ENCODE measurements at regions not wholly inside any gene's neighbourhood (a gene's known extent, or its start where the extent isn't known, plus 50 kb on each side); places are given as distances from the start of the nearest gene placed in this dataset.

DNA sequence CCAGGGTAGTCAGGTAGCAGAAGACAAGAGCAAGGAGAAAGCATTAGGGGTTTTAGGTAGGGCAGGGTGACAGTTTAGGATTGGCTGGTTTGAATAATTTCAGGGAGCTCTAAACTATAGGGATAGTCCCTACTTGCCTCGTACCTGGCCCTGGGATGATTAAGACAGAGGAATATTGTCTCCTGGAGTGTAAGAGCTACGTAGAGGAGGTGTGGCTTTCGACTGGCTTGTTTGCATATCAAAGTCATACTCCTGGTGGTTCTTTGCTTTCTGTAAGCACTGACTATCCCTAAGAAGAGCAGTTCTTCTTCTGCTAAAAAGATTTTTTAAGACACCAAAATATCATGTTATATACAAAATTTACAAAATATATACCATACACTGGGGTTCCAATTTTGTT is 1867.4 kb downstream of the SUCLG1 start:
- TF ChIP-seq, protein P1, sequence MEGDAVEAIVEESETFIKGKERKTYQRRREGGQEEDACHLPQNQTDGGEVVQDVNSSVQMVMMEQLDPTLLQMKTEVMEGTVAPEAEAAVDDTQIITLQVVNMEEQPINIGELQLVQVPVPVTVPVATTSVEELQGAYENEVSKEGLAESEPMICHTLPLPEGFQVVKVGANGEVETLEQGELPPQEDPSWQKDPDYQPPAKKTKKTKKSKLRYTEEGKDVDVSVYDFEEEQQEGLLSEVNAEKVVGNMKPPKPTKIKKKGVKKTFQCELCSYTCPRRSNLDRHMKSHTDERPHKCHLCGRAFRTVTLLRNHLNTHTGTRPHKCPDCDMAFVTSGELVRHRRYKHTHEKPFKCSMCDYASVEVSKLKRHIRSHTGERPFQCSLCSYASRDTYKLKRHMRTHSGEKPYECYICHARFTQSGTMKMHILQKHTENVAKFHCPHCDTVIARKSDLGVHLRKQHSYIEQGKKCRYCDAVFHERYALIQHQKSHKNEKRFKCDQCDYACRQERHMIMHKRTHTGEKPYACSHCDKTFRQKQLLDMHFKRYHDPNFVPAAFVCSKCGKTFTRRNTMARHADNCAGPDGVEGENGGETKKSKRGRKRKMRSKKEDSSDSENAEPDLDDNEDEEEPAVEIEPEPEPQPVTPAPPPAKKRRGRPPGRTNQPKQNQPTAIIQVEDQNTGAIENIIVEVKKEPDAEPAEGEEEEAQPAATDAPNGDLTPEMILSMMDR (conservative IDR thresholded peaks at IDR 0.05; ENCODE audit: low read depth, low read length): no peak
- H3K4me3 ChIP-seq (ENCODE audit: low read length): no peak overlapping the region
- no peak for DNase-seq (ENCODE audit: low read depth)

DNA sequence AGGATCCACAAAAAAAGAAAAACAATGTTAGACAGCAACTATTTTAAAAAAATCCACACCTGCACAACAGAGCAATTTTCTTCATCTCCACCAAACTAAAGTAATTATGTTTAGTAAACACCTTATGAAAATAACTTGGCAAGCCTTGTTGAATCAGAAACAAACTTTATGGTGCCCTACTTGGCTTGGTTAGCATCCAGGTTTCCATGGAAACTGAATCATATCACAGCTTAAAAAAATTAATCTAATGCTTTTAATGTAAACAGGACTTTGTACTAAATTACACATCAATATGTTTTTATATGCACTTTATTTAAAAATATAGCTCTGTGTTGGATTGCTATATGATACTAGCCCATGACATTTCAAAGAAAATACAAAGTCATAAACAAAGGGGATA is 1882.4 kb downstream of the SUCLG1 start:
- DNase-seq (ENCODE audit: low read depth): no peak
- TF ChIP-seq, protein P1 (conservative IDR thresholded peaks at IDR 0.05; ENCODE audit: low read depth, low read length): no peak
- H3K4me3 ChIP-seq (ENCODE audit: low read length): no peak overlapping the region

DNA sequence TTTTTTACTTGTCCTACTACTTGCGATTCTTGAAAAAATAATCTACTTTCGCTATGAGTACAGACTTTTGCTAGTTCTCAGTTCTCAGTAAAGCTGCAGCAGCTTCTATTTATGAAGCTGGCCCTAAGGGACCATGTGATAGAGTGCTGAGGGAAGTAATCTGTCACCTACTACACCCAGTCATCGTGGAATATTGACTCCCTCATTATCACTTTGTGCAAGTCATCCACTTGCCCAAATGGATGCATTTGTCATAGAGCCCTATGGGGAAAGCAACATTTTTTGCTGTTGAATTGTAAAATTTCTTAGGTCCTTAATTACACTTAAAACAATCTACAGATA is 1919.8 kb downstream of the SUCLG1 start:
- no peak for DNase-seq (ENCODE audit: low read depth)
- TF ChIP-seq, protein P1 (conservative IDR thresholded peaks at IDR 0.05; ENCODE audit: low read depth, low read length): no peak
- no peak overlapping the region for H3K4me3 ChIP-seq (ENCODE audit: low read length)

DNA sequence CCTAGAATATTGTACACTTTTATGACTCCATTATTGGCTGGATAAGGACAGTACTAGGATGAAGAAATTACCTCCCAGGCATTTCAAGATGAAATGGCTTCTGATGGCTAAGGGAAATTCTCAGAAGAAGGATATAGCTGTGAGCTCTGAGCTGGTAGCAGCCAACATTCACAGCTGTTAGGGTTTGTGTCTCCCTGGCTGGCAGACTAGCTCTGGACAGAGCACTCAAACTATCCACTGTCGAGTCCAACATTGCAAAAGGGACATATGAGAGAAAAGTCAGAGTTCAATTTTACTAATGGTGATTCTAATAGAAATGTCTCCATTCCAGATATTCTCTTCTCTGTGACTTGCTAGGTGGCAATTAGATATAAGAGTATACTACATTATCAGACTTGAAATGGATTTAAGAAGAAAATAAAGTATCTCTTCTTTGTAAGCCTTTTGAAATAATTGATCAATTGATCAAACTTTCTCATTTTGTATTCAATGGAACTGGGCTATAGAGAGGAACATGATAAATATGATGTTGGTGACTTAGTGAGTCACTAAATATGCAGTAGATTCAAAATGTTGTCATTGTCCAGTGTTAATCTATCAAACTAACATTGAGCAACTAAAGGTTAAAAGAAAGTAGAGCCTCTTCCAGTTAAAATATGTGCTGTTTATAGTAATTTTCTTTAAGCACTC is 1920.3 kb downstream of the SUCLG1 start:
- TF ChIP-seq, protein P1 (conservative IDR thresholded peaks at IDR 0.05; ENCODE audit: low read depth, low read length): no peak
- no peak for DNase-seq (ENCODE audit: low read depth)

DNA sequence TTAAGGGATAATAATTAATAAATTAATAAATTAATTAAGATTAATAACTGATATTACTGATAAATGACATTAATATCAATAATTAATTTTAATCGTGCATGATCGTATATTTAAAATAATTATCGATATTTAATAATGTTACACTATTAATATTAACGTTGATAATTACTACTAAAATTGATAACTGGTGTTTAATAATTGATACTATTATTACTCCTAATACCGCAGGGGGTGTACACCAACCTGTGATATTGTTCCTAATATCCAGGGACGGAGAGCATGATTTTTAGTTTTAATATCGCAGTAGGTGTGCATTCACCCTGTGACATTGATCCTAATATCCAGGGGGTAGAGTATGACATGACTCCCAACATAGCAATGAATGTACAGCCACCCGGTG is 1930.8 kb downstream of the SUCLG1 start:
- H3K4me3 ChIP-seq (ENCODE audit: low read length): no peak overlapping the region
- DNase-seq (ENCODE audit: low read depth): no peak
- TF ChIP-seq, protein P1 (conservative IDR thresholded peaks at IDR 0.05; ENCODE audit: low read depth, low read length): no peak

More for the DNA sequence above, 1920.3 kb downstream of the SUCLG1 start:
- no peak overlapping the region for H3K4me3 ChIP-seq (ENCODE audit: low read length)

DNA sequence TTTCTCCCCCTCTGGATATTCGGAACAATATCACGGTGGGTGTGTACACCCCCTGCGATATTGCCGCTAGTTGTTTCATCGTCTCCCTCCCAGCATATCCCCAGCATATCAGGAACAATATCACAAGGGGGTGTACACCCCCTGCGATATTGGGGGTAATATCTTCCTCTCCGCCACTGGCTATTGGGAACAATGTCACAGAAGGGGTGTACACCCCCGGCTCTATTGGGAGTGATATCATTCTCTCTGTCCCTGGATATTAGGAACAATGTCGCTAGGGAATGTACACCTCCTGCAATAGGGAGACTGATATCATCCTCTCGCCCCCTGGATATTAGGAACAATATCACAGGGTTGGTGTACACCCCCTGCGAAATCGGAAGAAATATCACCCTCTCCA is 1932.0 kb downstream of the SUCLG1 start:
- DNase-seq (ENCODE audit: low read depth): no peak
- H3K4me3 ChIP-seq (ENCODE audit: low read length): no peak overlapping the region
- TF ChIP-seq, protein P1 (conservative IDR thresholded peaks at IDR 0.05; ENCODE audit: low read depth, low read length): no peak

DNA sequence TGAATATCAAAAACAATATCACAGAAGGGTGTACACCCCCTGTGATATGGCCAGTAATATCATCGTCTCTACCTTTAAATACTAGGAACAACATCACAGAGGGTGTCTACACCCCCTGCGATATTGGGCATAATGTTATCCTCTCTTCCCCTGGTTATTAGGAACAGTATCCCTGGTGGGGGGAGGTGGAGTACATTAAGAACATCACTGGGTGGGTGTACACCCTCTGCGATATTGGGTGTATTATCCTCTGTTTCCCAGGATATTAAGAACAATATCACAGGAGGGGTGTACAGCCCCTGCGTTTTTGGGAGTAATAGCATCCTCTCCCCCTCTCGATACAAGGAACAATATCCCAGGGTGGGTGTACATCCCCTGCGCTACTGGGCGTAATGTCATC is 1932.8 kb downstream of the SUCLG1 start:
- no peak overlapping the region for H3K4me3 ChIP-seq (ENCODE audit: low read length)
- TF ChIP-seq, protein P1 (conservative IDR thresholded peaks at IDR 0.05; ENCODE audit: low read depth, low read length): no peak
- DNase-seq (ENCODE audit: low read depth): no peak
